GM12875 (cell line): ENCODE measurements at regions not wholly inside any gene's neighbourhood (a gene's known extent, or its start where the extent isn't known, plus 50 kb on each side); places are given as distances from the start of the nearest gene placed in this dataset.

ENCODE experiments used
- H3K4me3 ChIP-seq: one replicate; pipeline ENCODE4 v1.5.1; 2011; ENCODE audit warnings: low read depth, low read length, control low read depth
- TF ChIP-seq, protein P1 (sequence below): IDR thresholded peaks from 2 replicates; pipeline ENCODE4 v1.5.1; 2011; ENCODE audit warnings: low read depth, mild to moderate bottlenecking, control low read depth, inconsistent platforms, low read length, moderate library complexity, borderline replicate concordance; ENCODE audit not compliant: insufficient read depth

DNA sequence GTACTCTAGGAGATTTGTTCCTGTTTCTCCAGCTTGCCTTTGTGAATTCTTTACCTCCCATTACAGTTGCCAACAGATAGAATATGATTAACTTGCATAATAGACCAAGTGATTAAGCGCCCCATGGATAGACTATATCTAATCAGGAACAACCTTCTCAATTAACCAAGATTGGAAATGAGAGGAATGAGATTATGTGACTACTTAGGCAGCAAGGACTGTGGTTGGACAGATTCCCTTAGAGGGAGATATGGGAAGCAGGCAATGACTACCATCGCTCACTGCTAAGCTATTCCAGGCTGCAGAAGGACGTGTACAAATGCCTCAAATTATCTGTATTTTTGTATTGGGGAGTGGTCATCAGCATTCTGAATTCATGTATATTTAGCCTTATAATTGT lies 278.1 kb upstream of the DAB2 start:
- TF ChIP-seq, protein P1, sequence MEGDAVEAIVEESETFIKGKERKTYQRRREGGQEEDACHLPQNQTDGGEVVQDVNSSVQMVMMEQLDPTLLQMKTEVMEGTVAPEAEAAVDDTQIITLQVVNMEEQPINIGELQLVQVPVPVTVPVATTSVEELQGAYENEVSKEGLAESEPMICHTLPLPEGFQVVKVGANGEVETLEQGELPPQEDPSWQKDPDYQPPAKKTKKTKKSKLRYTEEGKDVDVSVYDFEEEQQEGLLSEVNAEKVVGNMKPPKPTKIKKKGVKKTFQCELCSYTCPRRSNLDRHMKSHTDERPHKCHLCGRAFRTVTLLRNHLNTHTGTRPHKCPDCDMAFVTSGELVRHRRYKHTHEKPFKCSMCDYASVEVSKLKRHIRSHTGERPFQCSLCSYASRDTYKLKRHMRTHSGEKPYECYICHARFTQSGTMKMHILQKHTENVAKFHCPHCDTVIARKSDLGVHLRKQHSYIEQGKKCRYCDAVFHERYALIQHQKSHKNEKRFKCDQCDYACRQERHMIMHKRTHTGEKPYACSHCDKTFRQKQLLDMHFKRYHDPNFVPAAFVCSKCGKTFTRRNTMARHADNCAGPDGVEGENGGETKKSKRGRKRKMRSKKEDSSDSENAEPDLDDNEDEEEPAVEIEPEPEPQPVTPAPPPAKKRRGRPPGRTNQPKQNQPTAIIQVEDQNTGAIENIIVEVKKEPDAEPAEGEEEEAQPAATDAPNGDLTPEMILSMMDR = no peak
- H3K4me3 ChIP-seq = no peak overlapping the region

DNA sequence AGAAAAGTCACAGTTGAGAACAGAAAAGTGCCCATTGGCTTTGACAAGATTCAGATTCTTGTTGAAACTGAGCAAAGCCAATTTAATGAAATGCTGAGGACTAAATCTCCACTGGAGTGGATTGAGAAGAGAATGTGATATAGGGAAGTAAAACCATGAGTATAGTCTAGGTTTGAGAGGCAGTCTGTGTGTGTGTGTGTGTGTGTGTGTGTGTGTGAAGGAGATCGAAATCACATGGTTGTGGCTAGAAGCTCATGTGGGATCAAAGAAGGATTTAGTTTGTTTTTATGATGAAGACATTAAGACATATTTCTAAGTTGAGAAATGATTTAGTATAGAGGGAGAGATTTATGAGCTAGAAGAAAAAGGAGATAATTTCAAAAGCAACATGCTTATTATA lies 275.7 kb upstream of the DAB2 start:
- no peak overlapping the region for H3K4me3 ChIP-seq
- TF ChIP-seq, protein P1 = no peak

DNA sequence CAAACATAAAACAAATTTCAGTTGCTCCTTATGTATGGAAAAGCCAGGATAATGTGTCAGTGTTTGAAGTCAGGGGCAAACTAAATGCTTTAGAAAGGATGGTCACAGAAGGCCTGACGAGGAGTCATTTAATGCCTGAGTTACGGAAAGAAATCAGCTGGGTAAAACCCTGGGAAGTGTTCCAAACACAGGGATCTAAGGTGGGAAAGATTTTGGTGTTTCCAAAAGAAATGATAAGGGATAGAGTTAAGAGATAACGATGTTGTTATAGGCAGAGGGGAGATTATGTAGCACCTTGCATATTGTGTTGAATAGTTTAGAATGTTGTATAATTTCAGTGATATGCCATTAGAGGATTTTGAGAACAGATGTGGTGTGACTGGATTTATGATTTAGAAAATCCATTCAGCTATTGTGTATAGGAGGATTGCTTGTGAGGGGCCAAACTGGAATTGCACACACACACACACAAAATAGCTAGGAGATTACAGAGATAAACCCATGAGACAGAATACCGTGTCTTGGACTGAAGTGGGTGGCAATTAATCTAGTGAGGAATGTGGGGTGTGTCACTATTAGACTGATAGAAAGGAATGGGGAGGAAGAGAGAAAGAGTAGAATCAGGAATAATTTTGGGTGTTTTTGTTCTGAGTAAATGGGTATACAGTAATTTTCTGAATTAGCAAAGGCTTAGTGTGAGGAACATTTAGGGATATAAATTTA lies 274.2 kb upstream of the DAB2 start:
- TF ChIP-seq, protein P1 = no peak
- H3K4me3 ChIP-seq = no peak overlapping the region

DNA sequence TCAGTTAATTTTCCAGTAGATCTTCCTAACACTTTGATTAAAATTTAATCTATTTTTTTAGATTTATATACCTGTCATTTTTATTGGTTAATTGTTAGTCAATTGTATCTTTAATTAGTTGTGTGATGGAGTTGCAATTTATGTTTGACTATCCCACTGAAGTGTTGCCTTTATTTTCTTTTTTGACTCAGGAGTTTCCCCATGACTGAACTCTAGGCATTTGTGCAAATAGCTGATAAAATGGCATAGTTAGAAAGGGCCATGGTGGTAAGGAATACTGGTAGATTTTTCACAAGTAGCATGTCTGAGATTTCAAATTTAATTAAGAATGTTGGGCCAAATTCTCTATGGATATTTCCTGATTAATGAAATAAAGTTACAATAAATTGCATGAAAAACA lies 273.1 kb upstream of the DAB2 start:
- H3K4me3 ChIP-seq = no peak overlapping the region
- TF ChIP-seq, protein P1 = no peak

DNA sequence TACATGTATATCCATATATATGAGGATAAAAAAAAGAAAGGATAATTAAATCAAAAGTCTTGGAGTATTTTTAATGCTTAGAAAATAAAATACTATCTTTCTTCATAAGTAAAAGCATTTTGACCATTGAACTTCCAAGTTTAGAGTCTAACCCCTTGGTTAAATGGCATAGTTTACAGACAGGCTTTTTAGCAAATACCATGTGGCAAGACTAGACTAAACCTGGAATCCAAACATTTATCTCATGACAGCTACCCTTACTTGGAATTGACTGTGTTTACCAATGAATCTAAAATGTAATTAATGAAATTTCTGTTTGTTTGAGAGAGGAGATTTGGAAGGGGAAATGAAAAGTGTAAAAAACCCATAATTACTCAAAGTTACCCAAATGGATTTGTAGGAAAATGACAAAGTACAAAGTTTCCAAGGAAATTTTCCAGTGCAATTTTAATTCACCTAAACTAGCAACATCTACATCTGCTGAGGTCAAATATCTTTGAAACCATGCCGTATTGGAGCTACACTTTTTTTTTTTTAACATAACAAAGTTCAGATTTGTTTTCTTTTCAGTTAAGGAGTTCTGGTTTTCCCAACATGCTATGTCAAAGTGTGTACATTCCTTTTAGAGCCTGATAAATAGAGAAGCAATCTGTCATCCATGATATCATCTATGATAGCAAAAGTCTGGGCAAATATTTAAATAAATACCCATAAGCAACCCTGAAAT lies 272.1 kb upstream of the DAB2 start:
- no peak overlapping the region for H3K4me3 ChIP-seq
- TF ChIP-seq, protein P1 = no peak

DNA sequence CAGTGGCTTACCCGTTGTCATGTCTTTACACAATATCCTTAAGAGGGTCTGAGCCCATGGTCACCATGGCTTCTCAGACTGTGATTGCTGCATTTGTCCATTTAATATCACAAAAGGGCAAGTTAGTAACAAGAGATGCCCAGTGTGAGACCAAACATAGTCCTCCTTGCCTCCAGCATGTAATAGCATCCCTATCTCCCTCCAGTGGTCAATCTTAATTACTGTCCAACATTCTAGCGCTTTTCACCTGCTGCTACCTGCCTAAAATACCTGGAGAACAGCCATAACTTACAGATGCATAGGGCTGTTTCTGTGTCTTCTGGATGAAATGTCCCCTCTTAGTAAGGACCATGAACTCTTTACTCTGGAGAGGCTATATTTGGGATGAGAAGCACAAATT lies 267.2 kb upstream of the DAB2 start:
- TF ChIP-seq, protein P1 = no peak
- no peak overlapping the region for H3K4me3 ChIP-seq

DNA sequence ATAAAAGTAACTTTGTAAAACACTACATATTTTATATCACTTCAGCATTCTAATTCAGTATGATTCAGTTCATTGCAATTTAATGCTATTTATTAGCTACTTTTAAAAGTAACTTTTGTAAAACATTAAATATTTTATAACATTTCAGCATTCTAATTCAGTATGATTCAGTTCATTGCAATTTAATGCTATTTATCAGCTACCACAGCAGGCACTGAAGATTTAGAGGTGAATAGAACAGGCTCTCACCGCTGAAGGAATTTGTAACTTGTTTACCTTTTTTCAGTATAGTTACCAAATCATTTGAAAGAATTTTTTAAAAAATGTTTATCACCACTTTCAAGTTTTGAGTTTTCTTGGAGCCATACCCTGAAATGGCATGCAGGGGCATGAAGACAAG lies 266.4 kb upstream of the DAB2 start:
- TF ChIP-seq, protein P1 = no peak

More for the DNA sequence above, 266.4 kb upstream of the DAB2 start:
- no peak overlapping the region for H3K4me3 ChIP-seq
